OCI-LY1 (cell line): ENCODE measurements at regions not wholly inside any gene's neighbourhood (a gene's known extent, or its start where the extent isn't known, plus 50 kb on each side); places are given as distances from the start of the nearest gene placed in this dataset.

Source experiments
- H2AFZ ChIP-seq: fragments of 200-600 bp; sonication (generic), shearing (Covaris generic); 2 replicates; pipeline ENCODE4 v1.6.0; 2014; ENCODE audit warnings: antibody characterized with exemption, mild to moderate bottlenecking, low read length
- H3F3A ChIP-seq: fragments of 200-600 bp; sonication (generic), shearing (Covaris generic); 2 replicates; pipeline ENCODE4 v1.6.0; 2014; ENCODE audit warnings: mild to moderate bottlenecking, antibody characterized with exemption, low read length, moderate library complexity; ENCODE audit not compliant: insufficient read depth
- H3K27ac ChIP-seq: fragments of 200-600 bp; sonication (generic); 2 replicates; pipeline ENCODE4 v1.5.1; 2014; ENCODE audit warnings: low read length, mixed run types, mild to moderate bottlenecking, low read depth; ENCODE audit not compliant: poor library complexity, severe bottlenecking
- H3K27me3 ChIP-seq: fragments of 200-600 bp; sonication (generic); 2 replicates; pipeline ENCODE4 v1.6.0; 2014; ENCODE audit warnings: antibody characterized with exemption, mild to moderate bottlenecking, low read length, moderate library complexity; ENCODE audit not compliant: insufficient read depth
- H3K36me3 ChIP-seq: fragments of 200-600 bp; sonication (generic); 2 replicates; pipeline ENCODE4 v1.6.1; 2014; ENCODE audit warnings: mild to moderate bottlenecking, antibody characterized with exemption, low read length, moderate library complexity, mixed read lengths; ENCODE audit not compliant: insufficient read depth
- H3K4me1 ChIP-seq: fragments of 200-600 bp; sonication (generic); 2 replicates; pipeline ENCODE4 v1.5.1; 2014; ENCODE audit warnings: mild to moderate bottlenecking, low read length, moderate library complexity; ENCODE audit not compliant: insufficient read depth, severe bottlenecking
- H3K4me2 ChIP-seq: fragments of 200-600 bp; sonication (generic), shearing (Covaris generic); 2 replicates; pipeline ENCODE4 v1.6.1; 2014; ENCODE audit warnings: low read length
- H3K4me3 ChIP-seq: fragments of 200-600 bp; sonication (generic); 2 replicates; pipeline ENCODE4 v1.5.1; 2014; ENCODE audit warnings: low read length, low read depth, mild to moderate bottlenecking, mixed read lengths; ENCODE audit not compliant: poor library complexity, severe bottlenecking
- H3K79me2 ChIP-seq: fragments of 200-600 bp; shearing (Covaris generic); 2 replicates; pipeline ENCODE4 v1.6.1; 2016; ENCODE audit warnings: mixed run types, low read length, mixed read lengths; ENCODE audit not compliant: insufficient read depth
- H3K9ac ChIP-seq: fragments of 200-600 bp; sonication (generic), shearing (Covaris generic); 2 replicates; pipeline ENCODE4 v1.6.1; 2014; ENCODE audit warnings: mild to moderate bottlenecking, low read length, mixed read lengths
- H3K9me2 ChIP-seq: fragments of 200-600 bp; sonication (generic), shearing (Covaris generic); 2 replicates; pipeline ENCODE4 v1.6.1; 2014; ENCODE audit warnings: low read depth, mild to moderate bottlenecking, low read length, mixed read lengths
- H3K9me3 ChIP-seq: fragments of 200-600 bp; shearing (Covaris generic); 2 replicates; pipeline ENCODE4 v1.6.1; 2014; ENCODE audit warnings: low read length, mixed read lengths
- H4K20me1 ChIP-seq: fragments of 200-600 bp; sonication (generic), shearing (Covaris generic); 2 replicates; pipeline ENCODE4 v1.6.0; 2016; ENCODE audit warnings: mild to moderate bottlenecking, low read length; ENCODE audit not compliant: insufficient read depth
- EZH2 ChIP-seq: fragments of 200-600 bp; sonication (generic), shearing (Covaris generic); IDR thresholded peaks from 2 replicates; pipeline ENCODE4 v1.8.0; 2017; ENCODE audit warnings: borderline replicate concordance, mixed run types, mild to moderate bottlenecking, antibody characterized with exemption, low read length, moderate library complexity, mixed read lengths
- TF ChIP-seq, protein P1 (sequence below): fragments of 200-600 bp; sonication (generic), shearing (Covaris generic); IDR thresholded peaks from 2 replicates; pipeline ENCODE4 v1.5.1; 2017; ENCODE audit warnings: mild to moderate bottlenecking, antibody characterized with exemption, low read length, moderate library complexity, mixed read lengths

DNA sequence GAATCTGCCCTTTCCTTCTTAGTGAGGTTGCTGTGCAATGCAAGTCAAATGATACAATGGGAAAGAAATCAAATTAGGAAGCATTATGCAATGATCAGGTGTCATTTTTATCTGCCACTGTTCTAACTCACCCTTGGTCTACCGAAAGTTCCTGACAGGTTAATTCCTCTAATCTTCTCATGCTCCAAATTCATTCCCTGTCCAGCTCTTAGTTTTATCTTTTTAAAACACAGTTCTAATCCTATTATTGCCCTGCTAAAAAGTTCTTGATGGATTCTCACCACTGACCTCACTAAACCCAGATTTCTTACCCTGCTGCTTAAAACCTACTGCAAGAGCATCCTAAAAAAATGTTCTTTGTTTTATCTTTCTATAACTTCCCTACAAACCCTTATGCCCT is 1000.9 kb downstream of the CDH18 start:
- H3F3A ChIP-seq, result no peaks in the 10 kb centered on the region
- no peak overlapping the region for H3K27ac ChIP-seq
- H3K36me3 ChIP-seq, result no peaks in the 10 kb centered on the region
- no peak overlapping the region for H2AFZ ChIP-seq
- no peaks in the 10 kb centered on the region for H3K9me3 ChIP-seq
- H3K79me2 ChIP-seq, result no peaks in the 10 kb centered on the region
- no peaks in the 10 kb centered on the region for H4K20me1 ChIP-seq
- TF ChIP-seq, protein P1, sequence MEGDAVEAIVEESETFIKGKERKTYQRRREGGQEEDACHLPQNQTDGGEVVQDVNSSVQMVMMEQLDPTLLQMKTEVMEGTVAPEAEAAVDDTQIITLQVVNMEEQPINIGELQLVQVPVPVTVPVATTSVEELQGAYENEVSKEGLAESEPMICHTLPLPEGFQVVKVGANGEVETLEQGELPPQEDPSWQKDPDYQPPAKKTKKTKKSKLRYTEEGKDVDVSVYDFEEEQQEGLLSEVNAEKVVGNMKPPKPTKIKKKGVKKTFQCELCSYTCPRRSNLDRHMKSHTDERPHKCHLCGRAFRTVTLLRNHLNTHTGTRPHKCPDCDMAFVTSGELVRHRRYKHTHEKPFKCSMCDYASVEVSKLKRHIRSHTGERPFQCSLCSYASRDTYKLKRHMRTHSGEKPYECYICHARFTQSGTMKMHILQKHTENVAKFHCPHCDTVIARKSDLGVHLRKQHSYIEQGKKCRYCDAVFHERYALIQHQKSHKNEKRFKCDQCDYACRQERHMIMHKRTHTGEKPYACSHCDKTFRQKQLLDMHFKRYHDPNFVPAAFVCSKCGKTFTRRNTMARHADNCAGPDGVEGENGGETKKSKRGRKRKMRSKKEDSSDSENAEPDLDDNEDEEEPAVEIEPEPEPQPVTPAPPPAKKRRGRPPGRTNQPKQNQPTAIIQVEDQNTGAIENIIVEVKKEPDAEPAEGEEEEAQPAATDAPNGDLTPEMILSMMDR, result no peak
- H3K9ac ChIP-seq, result no peak overlapping the region
- H3K9me2 ChIP-seq, result no peaks in the 10 kb centered on the region
- H3K4me3 ChIP-seq, result no peak overlapping the region
- no peaks in the 10 kb centered on the region for H3K27me3 ChIP-seq
- H3K4me2 ChIP-seq, result no peak overlapping the region
- H3K4me1 ChIP-seq, result no peaks in the 10 kb centered on the region

- Histone ChIP-seq H4K20me1 (no peaks in the 10 kb centered on the region), H3K36me3 (no peaks in the 10 kb centered on the region), H3K79me2 (no peaks in the 10 kb centered on the region), H3K9ac (no peak overlapping the region), H3F3A (no peaks in the 10 kb centered on the region), H3K9me3 (no peaks in the 10 kb centered on the region), H3K27ac (no peak overlapping the region), H3K4me3 (no peak overlapping the region), H3K4me1 (no peaks in the 10 kb centered on the region), H3K9me2 (no peaks in the 10 kb centered on the region), H3K4me2 (no peak overlapping the region), H2AFZ (no peak overlapping the region), H3K27me3 (no peaks in the 10 kb centered on the region)
- TF ChIP-seq, protein P1, result no peak
- TF ChIP-seq EZH2, result no peak
These were observed 997.1 kb downstream of the CDH18 start for GRCh38 chr5:18990852-18991251.

DNA sequence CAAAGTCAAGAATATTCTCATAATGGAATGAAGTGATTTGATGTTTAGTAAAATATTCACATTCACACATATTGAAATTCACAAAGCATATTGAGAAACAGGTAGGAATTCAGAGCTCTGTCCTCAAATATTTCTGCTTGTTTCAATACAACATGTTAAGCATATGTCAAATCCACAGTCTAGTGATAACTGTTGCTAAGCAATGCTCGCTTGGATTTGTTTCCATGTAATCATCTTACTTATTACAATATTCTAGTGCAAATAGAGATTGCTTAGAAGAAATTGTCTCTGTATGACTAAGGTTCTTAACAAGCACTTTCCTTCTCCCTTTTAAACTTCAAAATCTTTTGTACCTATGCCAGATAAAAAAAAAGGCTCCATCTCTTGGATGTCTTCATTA is 995.7 kb downstream of the CDH18 start:
- no peak for TF ChIP-seq EZH2
- TF ChIP-seq, protein P1, result no peak
- no peaks in the 10 kb centered on the region for H3K9me3 ChIP-seq
- H3K36me3 ChIP-seq, result no peaks in the 10 kb centered on the region
- H4K20me1 ChIP-seq, result no peaks in the 10 kb centered on the region
- H3K9me2 ChIP-seq, result no peaks in the 10 kb centered on the region
- H3K9ac ChIP-seq, result no peak overlapping the region
- no peak overlapping the region for H3K4me3 ChIP-seq
- H3K4me1 ChIP-seq, result no peaks in the 10 kb centered on the region
- no peak overlapping the region for H2AFZ ChIP-seq
- H3F3A ChIP-seq, result no peaks in the 10 kb centered on the region
- H3K27ac ChIP-seq, result no peak overlapping the region
- no peak overlapping the region for H3K4me2 ChIP-seq
- H3K79me2 ChIP-seq, result no peaks in the 10 kb centered on the region
- H3K27me3 ChIP-seq, result no peaks in the 10 kb centered on the region
